ENCODE measurements at regions not wholly inside any gene's neighbourhood (a gene's known extent, or its start where the extent isn't known, plus 50 kb on each side); places are given as distances from the start of the nearest gene placed in this dataset.
A peak's percentile ranks its signal among the peaks of the same experiment; 100 is the strongest.
"Not testable (repeated sequence)": the region's sequence is repeated elsewhere in the genome, so short reads cannot be mapped to it uniquely, and the experiment has no call there.

DNA sequence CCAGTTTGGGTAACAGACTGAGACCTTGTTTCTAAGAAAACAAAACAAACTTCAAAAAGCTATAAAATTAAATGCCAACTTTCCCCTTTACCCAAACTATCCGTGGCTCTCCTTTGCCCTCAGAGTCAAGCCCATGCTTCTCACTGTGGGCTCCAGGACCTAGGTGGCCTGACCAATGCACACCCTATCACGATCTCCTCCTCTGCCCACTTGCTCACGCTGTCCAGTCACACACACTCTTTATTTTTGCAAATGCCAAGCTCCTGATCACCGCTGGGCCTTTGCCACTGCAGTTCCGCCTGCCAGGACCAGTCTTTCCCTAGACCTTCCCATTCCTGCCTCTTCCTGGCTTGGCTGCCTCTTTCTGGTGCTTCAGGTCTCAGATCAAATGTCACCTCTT lies 177.1 kb upstream of the TPTE start:
- H3K27ac ChIP-seq (ENCODE audit: low read depth in 1 of 2, low read length in 2 of 2); H3K4me1 ChIP-seq (ENCODE audit: control insufficient read depth in 1 of 2, insufficient read depth in 2 of 2, low read length in 2 of 2); H3K36me3 ChIP-seq (ENCODE audit: control insufficient read depth in 1 of 2, insufficient read depth in 2 of 2, low read length in 1 of 2); DNase-seq; H3K4me3 ChIP-seq (ENCODE audit: low read length in 2 of 2); H3K27me3 ChIP-seq (ENCODE audit: control insufficient read depth in 1 of 2, insufficient read depth in 2 of 2, low read length in 1 of 2); H3K9me3 ChIP-seq (ENCODE audit: control insufficient read depth, low read length); intact Hi-C loops (cut with DNase I): not testable (repeated sequence)
- ATAC-seq (ENCODE audit: low FRiP score), result peak; percentile 34
- WGBS, 2 donors, result 30 to 41% methylated on average over 5 of the region's 5 CpGs

DNA sequence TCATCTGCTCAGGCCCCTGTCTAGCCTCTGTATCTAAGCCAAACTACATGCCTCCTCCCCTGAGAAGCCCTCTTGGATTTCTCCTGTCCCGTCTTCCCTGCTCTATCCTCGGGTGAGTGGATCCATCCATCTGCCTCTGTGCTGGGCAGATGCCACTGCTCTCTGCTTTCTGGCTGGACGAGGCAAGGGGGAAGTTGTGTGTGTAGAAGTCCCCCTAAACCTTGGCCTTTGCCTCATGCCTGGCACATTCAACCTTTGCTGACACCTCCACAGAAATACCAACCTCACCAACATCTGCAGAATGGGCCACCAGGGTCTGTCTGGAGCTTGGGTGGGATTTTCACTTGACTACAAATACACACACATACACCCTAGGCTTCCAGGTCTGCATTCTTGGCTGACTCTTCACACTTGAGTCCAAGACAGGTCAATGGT lies 176.2 kb upstream of the TPTE start:
- H3K4me3 ChIP-seq (ENCODE audit: low read length in 2 of 2); H3K36me3 ChIP-seq (ENCODE audit: control insufficient read depth in 1 of 2, insufficient read depth in 2 of 2, low read length in 1 of 2); H3K27ac ChIP-seq (ENCODE audit: low read depth in 1 of 2, low read length in 2 of 2); H3K27me3 ChIP-seq (ENCODE audit: control insufficient read depth in 1 of 2, insufficient read depth in 2 of 2, low read length in 1 of 2); intact Hi-C loops (cut with DNase I); H3K4me1 ChIP-seq (ENCODE audit: control insufficient read depth in 1 of 2, insufficient read depth in 2 of 2, low read length in 2 of 2); ATAC-seq (ENCODE audit: low FRiP score); H3K9me3 ChIP-seq (ENCODE audit: control insufficient read depth, low read length): not testable (repeated sequence)
- WGBS, 2 donors, result 46 to 52% methylated on average over 3 of the region's 3 CpGs
- peak in 1 of 2 donors; percentile 78 for DNase-seq

GRCh38 chr21:10346249-10346648 lies 175.1 kb upstream of the TPTE start:
- H3K27me3 ChIP-seq (ENCODE audit: control insufficient read depth in 1 of 2, insufficient read depth in 2 of 2, low read length in 1 of 2); H3K36me3 ChIP-seq (ENCODE audit: control insufficient read depth in 1 of 2, insufficient read depth in 2 of 2, low read length in 1 of 2); H3K4me1 ChIP-seq (ENCODE audit: control insufficient read depth in 1 of 2, insufficient read depth in 2 of 2, low read length in 2 of 2); intact Hi-C loops (cut with DNase I); H3K9me3 ChIP-seq (ENCODE audit: control insufficient read depth, low read length); H3K27ac ChIP-seq (ENCODE audit: low read depth in 1 of 2, low read length in 2 of 2); H3K4me3 ChIP-seq (ENCODE audit: low read length in 2 of 2): not testable (repeated sequence)
- WGBS, 2 donors, result 47 to 58% methylated on average over 4 of the region's 5 CpGs
- peak in 1 of 2 donors; percentile 78 for DNase-seq
- ATAC-seq (ENCODE audit: low FRiP score), result peak; percentile 3

DNA sequence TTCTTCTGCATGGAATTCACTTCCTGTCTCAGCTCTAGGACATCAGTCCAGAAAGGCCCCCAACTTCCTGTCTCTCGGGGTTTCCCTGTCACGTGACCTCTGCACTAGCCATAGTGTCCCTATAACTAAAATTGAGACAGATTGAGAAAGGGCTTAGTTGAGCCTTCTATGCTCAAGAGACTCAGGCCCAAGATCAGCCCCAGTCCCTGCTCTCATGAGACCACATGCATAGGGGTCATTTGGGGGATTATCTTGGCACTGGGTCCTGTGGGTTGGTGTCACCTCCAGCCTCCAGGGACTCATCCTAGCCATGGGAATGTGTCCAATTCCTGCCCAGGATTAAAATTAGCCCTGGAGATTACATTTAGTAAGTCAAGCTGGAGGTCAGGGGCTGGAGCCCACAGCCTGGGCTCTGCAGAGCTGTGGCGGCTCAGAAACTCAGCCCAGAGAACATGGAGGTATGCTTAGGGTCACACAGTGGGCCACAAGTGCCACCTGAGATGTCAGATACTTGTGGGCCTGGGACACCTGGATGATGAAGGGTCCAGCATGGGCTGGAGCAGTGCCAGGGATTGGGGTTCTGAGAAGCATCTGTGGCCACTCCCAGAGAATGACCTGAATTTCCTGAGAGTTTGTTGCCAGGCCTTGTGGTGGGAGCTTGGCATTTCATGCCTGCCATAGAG lies 174.3 kb upstream of the TPTE start:
- 70% methylated on average over 3 of the region's 3 CpGs for WGBS, 2 donors
- H3K36me3 ChIP-seq (ENCODE audit: control insufficient read depth in 1 of 2, insufficient read depth in 2 of 2, low read length in 1 of 2); H3K9me3 ChIP-seq (ENCODE audit: control insufficient read depth, low read length); H3K4me1 ChIP-seq (ENCODE audit: control insufficient read depth in 1 of 2, insufficient read depth in 2 of 2, low read length in 2 of 2); intact Hi-C loops (cut with DNase I); H3K27ac ChIP-seq (ENCODE audit: low read depth in 1 of 2, low read length in 2 of 2); H3K4me3 ChIP-seq (ENCODE audit: low read length in 2 of 2); H3K27me3 ChIP-seq (ENCODE audit: control insufficient read depth in 1 of 2, insufficient read depth in 2 of 2, low read length in 1 of 2): not testable (repeated sequence)
- DNase-seq (peak in 1 of 2 donors; percentile 75), ATAC-seq (ENCODE audit: low FRiP score) (peak; percentile 19)

- H3K36me3 ChIP-seq (ENCODE audit: control insufficient read depth in 1 of 2, insufficient read depth in 2 of 2, low read length in 1 of 2); H3K27me3 ChIP-seq (ENCODE audit: control insufficient read depth in 1 of 2, insufficient read depth in 2 of 2, low read length in 1 of 2); H3K27ac ChIP-seq (ENCODE audit: low read depth in 1 of 2, low read length in 2 of 2); intact Hi-C loops (cut with DNase I); H3K4me1 ChIP-seq (ENCODE audit: control insufficient read depth in 1 of 2, insufficient read depth in 2 of 2, low read length in 2 of 2); H3K9me3 ChIP-seq (ENCODE audit: control insufficient read depth, low read length); H3K4me3 ChIP-seq (ENCODE audit: low read length in 2 of 2): not testable (repeated sequence)
- peak; percentile 48 to 81 for DNase-seq
- peak; percentile 27 for ATAC-seq (ENCODE audit: low FRiP score)
- WGBS, 2 donors, result 75 to 77% methylated on average over 7 of the region's 7 CpGs
Observed at GRCh38 chr21:10347675-10348074, 173.7 kb upstream of the TPTE start.

GRCh38 chr21:10348150-10348549 lies 173.2 kb upstream of the TPTE start:
- ATAC-seq (ENCODE audit: low FRiP score); H3K27ac ChIP-seq (ENCODE audit: low read depth in 1 of 2, low read length in 2 of 2); H3K27me3 ChIP-seq (ENCODE audit: control insufficient read depth in 1 of 2, insufficient read depth in 2 of 2, low read length in 1 of 2); intact Hi-C loops (cut with DNase I); H3K4me1 ChIP-seq (ENCODE audit: control insufficient read depth in 1 of 2, insufficient read depth in 2 of 2, low read length in 2 of 2); H3K36me3 ChIP-seq (ENCODE audit: control insufficient read depth in 1 of 2, insufficient read depth in 2 of 2, low read length in 1 of 2); H3K4me3 ChIP-seq (ENCODE audit: low read length in 2 of 2); DNase-seq; H3K9me3 ChIP-seq (ENCODE audit: control insufficient read depth, low read length): not testable (repeated sequence)
- WGBS, 2 donors, result 40 to 41% methylated on average over 3 of the region's 3 CpGs

DNA sequence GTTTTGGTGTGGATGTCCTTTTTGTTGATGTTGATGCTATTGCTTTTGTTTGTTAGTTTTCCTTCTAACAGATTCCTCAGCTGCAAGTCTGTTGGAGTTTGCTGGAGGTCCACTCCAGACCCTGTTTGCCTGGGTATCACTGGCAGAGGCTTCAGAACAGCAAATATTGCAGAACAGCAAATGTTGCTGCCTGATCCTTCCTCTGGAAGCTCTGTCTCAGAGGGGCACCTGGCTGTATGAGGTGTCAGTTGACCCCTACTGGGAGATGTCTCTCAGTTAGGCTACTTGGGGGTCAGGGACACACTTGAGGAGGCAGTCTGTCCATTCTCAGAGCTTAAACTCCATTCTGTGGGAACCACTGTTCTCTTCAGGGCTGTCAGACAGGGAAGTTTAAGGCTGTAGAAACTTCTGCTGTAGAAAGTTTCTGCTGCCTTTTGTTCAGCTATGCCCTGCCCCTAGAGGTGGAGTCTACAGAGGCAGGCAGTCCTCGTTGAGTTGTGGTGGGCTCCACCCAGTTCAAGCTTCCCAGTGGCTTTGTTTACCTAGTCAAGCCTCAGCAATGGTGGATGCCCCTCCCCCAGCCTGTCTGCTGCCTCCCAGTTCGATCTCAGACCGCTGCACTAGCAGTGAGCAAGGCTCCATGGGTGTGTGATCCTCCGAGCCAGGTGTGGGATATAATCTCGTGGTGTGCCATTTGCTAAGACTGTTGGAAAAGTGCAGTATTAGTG lies 166.4 kb upstream of the TPTE start:
- ATAC-seq (ENCODE audit: low FRiP score); H3K27ac ChIP-seq (ENCODE audit: low read depth in 1 of 2, low read length in 2 of 2); H3K4me1 ChIP-seq (ENCODE audit: control insufficient read depth in 1 of 2, insufficient read depth in 2 of 2, low read length in 2 of 2); intact Hi-C loops (cut with DNase I); H3K36me3 ChIP-seq (ENCODE audit: control insufficient read depth in 1 of 2, insufficient read depth in 2 of 2, low read length in 1 of 2); H3K27me3 ChIP-seq (ENCODE audit: control insufficient read depth in 1 of 2, insufficient read depth in 2 of 2, low read length in 1 of 2); H3K9me3 ChIP-seq (ENCODE audit: control insufficient read depth, low read length); H3K4me3 ChIP-seq (ENCODE audit: low read length in 2 of 2): not testable (repeated sequence)
- 33 to 37% methylated on average over 5 of the region's 5 CpGs for WGBS, 2 donors
- peak in 1 of 2 donors; percentile 75 for DNase-seq

DNA sequence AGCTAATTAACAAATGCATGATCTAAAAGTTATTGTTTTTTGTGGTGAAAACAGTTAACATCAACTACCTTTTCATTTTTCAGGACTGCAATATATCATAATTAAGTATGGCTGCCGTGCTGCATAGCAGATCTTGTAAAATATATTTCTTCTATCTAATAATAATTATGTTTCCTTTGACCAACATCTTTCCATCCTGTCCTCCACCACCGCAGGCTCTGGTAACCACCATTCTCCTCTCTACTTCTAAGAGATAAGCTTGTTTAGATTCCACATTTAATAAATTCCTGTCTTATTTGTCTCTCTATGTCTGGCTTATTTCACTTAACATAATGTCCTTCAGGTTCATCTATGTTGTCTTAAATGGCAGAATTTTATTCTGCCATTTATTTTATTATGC lies 162.3 kb upstream of the TPTE start:
- H3K9me3 ChIP-seq (ENCODE audit: control insufficient read depth, low read length); H3K4me1 ChIP-seq (ENCODE audit: control insufficient read depth in 1 of 2, insufficient read depth in 2 of 2, low read length in 2 of 2); intact Hi-C loops (cut with DNase I); ATAC-seq (ENCODE audit: low FRiP score); H3K27ac ChIP-seq (ENCODE audit: low read depth in 1 of 2, low read length in 2 of 2); H3K27me3 ChIP-seq (ENCODE audit: control insufficient read depth in 1 of 2, insufficient read depth in 2 of 2, low read length in 1 of 2); H3K4me3 ChIP-seq (ENCODE audit: low read length in 2 of 2); H3K36me3 ChIP-seq (ENCODE audit: control insufficient read depth in 1 of 2, insufficient read depth in 2 of 2, low read length in 1 of 2); DNase-seq: not testable (repeated sequence)
- 71% methylated on average over 2 of the region's 2 CpGs for WGBS, 2 donors

DNA sequence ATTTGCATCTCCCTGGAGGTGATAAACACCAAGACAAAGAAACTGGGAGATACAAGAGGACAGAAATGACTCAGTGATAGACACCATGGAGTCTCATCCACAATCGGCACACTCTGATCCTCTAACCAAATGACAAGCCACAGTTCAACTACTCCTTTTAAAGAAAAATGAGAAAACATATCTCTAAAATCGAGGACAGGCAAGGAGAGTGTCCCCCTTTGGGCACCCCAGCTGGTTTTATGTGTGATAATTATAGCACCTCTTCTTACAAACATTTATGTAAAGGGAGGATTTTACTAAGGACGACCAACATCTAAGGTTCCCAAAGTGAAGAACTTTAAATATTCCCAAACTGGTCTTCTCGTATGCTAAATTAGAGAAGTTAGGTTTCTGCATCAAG lies 161.5 kb upstream of the TPTE start:
- DNase-seq; intact Hi-C loops (cut with DNase I); H3K9me3 ChIP-seq (ENCODE audit: control insufficient read depth, low read length); H3K27ac ChIP-seq (ENCODE audit: low read depth in 1 of 2, low read length in 2 of 2); H3K4me3 ChIP-seq (ENCODE audit: low read length in 2 of 2); ATAC-seq (ENCODE audit: low FRiP score); H3K4me1 ChIP-seq (ENCODE audit: control insufficient read depth in 1 of 2, insufficient read depth in 2 of 2, low read length in 2 of 2); H3K27me3 ChIP-seq (ENCODE audit: control insufficient read depth in 1 of 2, insufficient read depth in 2 of 2, low read length in 1 of 2); H3K36me3 ChIP-seq (ENCODE audit: control insufficient read depth in 1 of 2, insufficient read depth in 2 of 2, low read length in 1 of 2): not testable (repeated sequence)
- 44 to 53% methylated on average over 4 of the region's 4 CpGs for WGBS, 2 donors

Measured in aorta (tissue), 5 donors.